ACHN (cell line): ENCODE measurements at regions not wholly inside any gene's neighbourhood (a gene's known extent, or its start where the extent isn't known, plus 50 kb on each side); places are given as distances from the start of the nearest gene placed in this dataset.

Experiments used
- DNase-seq: peaks from one replicate; pipeline ENCODE4 v3.0.0-alpha.2; 2015
- in situ Hi-C: cut with HindIII; loops from 2 replicates; pipeline ENCODE4 v1.10.0; 2017; ENCODE audit warnings: low sequenced_read_pairs, low pct_ligation_motif_present, low pct_unique_long_range_greater_than_20kb

- in situ Hi-C loops: no loop called here
- no peak for DNase-seq
These were observed 180.4 kb downstream of the IRF8 start for GRCh38 chr16:86079255-86079885.

- in situ Hi-C loops: no loop called here
- no peak for DNase-seq
These were observed 181.3 kb downstream of the IRF8 start for GRCh38 chr16:86080131-86080875.

GRCh38 chr16:86080982-86081381 is 182.0 kb downstream of the IRF8 start:
- in situ Hi-C loops: no loop called here
- no peak for DNase-seq

- DNase-seq: no peak
- in situ Hi-C loops: no loop called here
These were observed 183.6 kb downstream of the IRF8 start for GRCh38 chr16:86082418-86083030.

GRCh38 chr16:86083382-86084002 is 184.5 kb downstream of the IRF8 start:
- DNase-seq: no peak
- in situ Hi-C loops: no loop called here

- in situ Hi-C loops: no loop called here
- DNase-seq: no peak
These were observed 186.2 kb downstream of the IRF8 start for GRCh38 chr16:86085161-86085611.

- DNase-seq: no peak
- in situ Hi-C loops: no loop called here
These were observed 186.8 kb downstream of the IRF8 start for GRCh38 chr16:86085795-86086194.

GRCh38 chr16:86086471-86086870 is 187.5 kb downstream of the IRF8 start:
- DNase-seq: no peak
- in situ Hi-C loops: no loop called here

GRCh38 chr16:86087011-86087895 is 188.3 kb downstream of the IRF8 start:
- in situ Hi-C loops: no loop called here
- no peak for DNase-seq

- in situ Hi-C loops: no loop called here
- no peak for DNase-seq
These were observed 188.9 kb downstream of the IRF8 start for GRCh38 chr16:86087896-86088230.

- in situ Hi-C loops: no loop called here
- no peak for DNase-seq
These were observed 189.3 kb downstream of the IRF8 start for GRCh38 chr16:86088287-86088686.

GRCh38 chr16:86088816-86089215 is 189.9 kb downstream of the IRF8 start:
- DNase-seq: no peak
- in situ Hi-C loops: no loop called here

- in situ Hi-C loops: no loop called here
- DNase-seq: no peak
These were observed 190.5 kb downstream of the IRF8 start for GRCh38 chr16:86089334-86089900.

- DNase-seq: no peak
- in situ Hi-C loops: no loop called here
These were observed 191.0 kb downstream of the IRF8 start for GRCh38 chr16:86089991-86090390.

- DNase-seq: no peak
- in situ Hi-C loops: no loop called here
These were observed 191.7 kb downstream of the IRF8 start for GRCh38 chr16:86090461-86091170.

GRCh38 chr16:86091976-86092375 is 193.0 kb downstream of the IRF8 start:
- in situ Hi-C loops: no loop called here
- DNase-seq: no peak

- in situ Hi-C loops: no loop called here
- DNase-seq: no peak
These were observed 193.9 kb downstream of the IRF8 start for GRCh38 chr16:86092586-86093480.
